DND-41 (cell line): ENCODE measurements at regions not wholly inside any gene's neighbourhood (a gene's known extent, or its start where the extent isn't known, plus 50 kb on each side); places are given as distances from the start of the nearest gene placed in this dataset.
"Not testable (repeated sequence)": the region's sequence is repeated elsewhere in the genome, so short reads cannot be mapped to it uniquely, and the experiment has no call there.

ENCODE experiments used
- ATAC-seq: fragments of 200-7000 bp; cut with Tn5 transposase; 3 replicates; pipeline ENCODE4 v1.9.1; 2021; ENCODE audit warnings: low read depth; ENCODE audit not compliant: insufficient read depth
- DNase-seq: peaks from one replicate; pipeline ENCODE4 v3.0.0-alpha.2; 2020
- H2AFZ ChIP-seq: 2 replicates; pipeline ENCODE4 v1.6.0; 2012; ENCODE audit warnings: low read depth, low read length
- H3K27ac ChIP-seq: 2 replicates; pipeline ENCODE4 v1.5.1; 2012; ENCODE audit warnings: low read length, inconsistent platforms
- H3K27me3 ChIP-seq: fragments of 200-600 bp; sonication (generic); 2 replicates; pipeline ENCODE4 v1.6.0; 2012; ENCODE audit warnings: low read length, mild to moderate bottlenecking, inconsistent platforms; ENCODE audit not compliant: insufficient read depth, poor library complexity
- H3K36me3 ChIP-seq: 2 replicates; pipeline ENCODE4 v1.5.1; 2012; ENCODE audit warnings: low read length, inconsistent platforms; ENCODE audit not compliant: insufficient read depth
- H3K4me1 ChIP-seq: 2 replicates; pipeline ENCODE4 v1.5.1; 2012; ENCODE audit warnings: mild to moderate bottlenecking, low read length; ENCODE audit not compliant: insufficient read depth
- H3K4me2 ChIP-seq: 2 replicates; pipeline ENCODE4 v1.6.0; 2012; ENCODE audit warnings: mild to moderate bottlenecking, moderate library complexity, low read length, inconsistent platforms; ENCODE audit not compliant: insufficient read depth
- H3K4me3 ChIP-seq, 2 experiments: fragments of 200-600 bp in 1 of 2; shearing (Covaris generic) in 1 of 2; 2 replicates each; pipeline ENCODE4 v1.5.1; 2012 to 2016; ENCODE audit warnings: inconsistent platforms in 2 of 2, low read length in 2 of 2, mild to moderate bottlenecking in 2 of 2, low read depth in 1 of 2, moderate library complexity in 1 of 2
- H3K79me2 ChIP-seq: 2 replicates; pipeline ENCODE4 v1.6.0; 2012; ENCODE audit warnings: low read length, inconsistent platforms; ENCODE audit not compliant: insufficient read depth
- H3K9ac ChIP-seq: 2 replicates; pipeline ENCODE4 v1.6.0; 2012; ENCODE audit warnings: low read depth, mild to moderate bottlenecking, inconsistent platforms, low read length, moderate library complexity
- H3K9me3 ChIP-seq: 2 replicates; pipeline ENCODE4 v1.5.1; 2012; ENCODE audit warnings: low read length, moderate library complexity, mild to moderate bottlenecking, inconsistent platforms; ENCODE audit not compliant: insufficient read depth, severe bottlenecking
- H4K20me1 ChIP-seq: 2 replicates; pipeline ENCODE4 v1.6.0; 2012; ENCODE audit warnings: low read length; ENCODE audit not compliant: insufficient read depth
- EZH2 ChIP-seq: IDR thresholded peaks from 3 replicates; pipeline ENCODE4 v1.6.1; 2012; ENCODE audit warnings: borderline replicate concordance, low read depth, mild to moderate bottlenecking, moderate library complexity, low read length, inconsistent platforms; ENCODE audit not compliant: severe bottlenecking
- TF ChIP-seq, protein P1 (sequence below): IDR thresholded peaks from 2 replicates; pipeline ENCODE4 v1.5.1; 2012; ENCODE audit warnings: borderline replicate concordance, low read length, moderate library complexity, mild to moderate bottlenecking; ENCODE audit not compliant: poor library complexity, severe bottlenecking; ENCODE audit errors: extremely low read depth

DNA sequence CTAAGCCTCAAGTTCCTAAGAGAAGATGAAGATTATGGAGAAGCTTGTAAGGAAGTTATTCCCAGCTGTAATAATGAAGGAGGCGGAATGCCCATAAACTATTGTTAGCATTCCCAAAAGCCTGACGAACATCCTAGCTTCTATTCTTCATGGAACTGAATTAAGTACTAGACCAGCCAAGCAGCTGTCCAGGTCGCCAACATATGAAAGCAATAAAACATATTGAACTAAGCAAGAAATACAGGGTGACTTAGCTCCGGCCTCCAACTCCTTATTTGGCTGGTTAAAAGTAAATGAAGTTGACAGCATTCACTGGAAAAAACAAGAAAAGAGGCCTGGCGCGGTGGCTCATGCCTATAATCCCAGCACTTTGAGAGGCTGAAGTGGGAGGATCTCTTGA lies 174.0 kb upstream of the TPM1 start:
- H3K9ac ChIP-seq = no peak overlapping the region
- no peak overlapping the region for H3K4me3 ChIP-seq
- H3K4me1 ChIP-seq = no peaks in the 10 kb centered on the region
- H3K27ac ChIP-seq = no peak overlapping the region
- no peak for DNase-seq
- no peaks in the 10 kb centered on the region for H3K9me3 ChIP-seq
- H3K4me2 ChIP-seq = no peak overlapping the region
- H2AFZ ChIP-seq = no peak overlapping the region
- H3K79me2 ChIP-seq = no peaks in the 10 kb centered on the region
- no peaks in the 10 kb centered on the region for H4K20me1 ChIP-seq
- no peak for ATAC-seq
- H3K36me3 ChIP-seq = no peaks in the 10 kb centered on the region
- H3K27me3 ChIP-seq = peaks cover 6% of the 10 kb centered on the region
- TF ChIP-seq, protein P1, sequence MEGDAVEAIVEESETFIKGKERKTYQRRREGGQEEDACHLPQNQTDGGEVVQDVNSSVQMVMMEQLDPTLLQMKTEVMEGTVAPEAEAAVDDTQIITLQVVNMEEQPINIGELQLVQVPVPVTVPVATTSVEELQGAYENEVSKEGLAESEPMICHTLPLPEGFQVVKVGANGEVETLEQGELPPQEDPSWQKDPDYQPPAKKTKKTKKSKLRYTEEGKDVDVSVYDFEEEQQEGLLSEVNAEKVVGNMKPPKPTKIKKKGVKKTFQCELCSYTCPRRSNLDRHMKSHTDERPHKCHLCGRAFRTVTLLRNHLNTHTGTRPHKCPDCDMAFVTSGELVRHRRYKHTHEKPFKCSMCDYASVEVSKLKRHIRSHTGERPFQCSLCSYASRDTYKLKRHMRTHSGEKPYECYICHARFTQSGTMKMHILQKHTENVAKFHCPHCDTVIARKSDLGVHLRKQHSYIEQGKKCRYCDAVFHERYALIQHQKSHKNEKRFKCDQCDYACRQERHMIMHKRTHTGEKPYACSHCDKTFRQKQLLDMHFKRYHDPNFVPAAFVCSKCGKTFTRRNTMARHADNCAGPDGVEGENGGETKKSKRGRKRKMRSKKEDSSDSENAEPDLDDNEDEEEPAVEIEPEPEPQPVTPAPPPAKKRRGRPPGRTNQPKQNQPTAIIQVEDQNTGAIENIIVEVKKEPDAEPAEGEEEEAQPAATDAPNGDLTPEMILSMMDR = no peak
- TF ChIP-seq EZH2 = no peak

DNA sequence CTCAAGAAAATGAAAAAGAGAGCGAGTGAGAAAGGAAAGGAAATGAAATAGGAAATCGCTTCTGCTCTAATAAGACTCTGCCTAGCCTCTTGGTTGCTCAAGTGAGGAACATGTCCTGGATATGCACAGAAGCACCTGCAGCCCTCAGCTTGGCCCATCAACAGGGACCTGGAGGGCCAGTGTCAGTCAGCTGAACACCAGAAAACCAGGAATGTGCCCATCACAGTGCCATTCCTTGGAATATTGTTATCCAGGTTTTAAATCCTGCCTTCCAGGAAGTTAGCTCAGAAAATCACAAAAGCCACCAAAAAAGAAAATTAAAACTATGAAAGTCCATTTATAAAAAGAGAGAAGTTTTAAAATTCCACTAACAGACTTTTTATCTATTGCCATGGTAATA lies 173.4 kb upstream of the TPM1 start:
- no peak overlapping the region for H3K27ac ChIP-seq
- H3K79me2 ChIP-seq = no peaks in the 10 kb centered on the region
- ATAC-seq = no peak
- no peaks in the 10 kb centered on the region for H3K36me3 ChIP-seq
- H3K9ac ChIP-seq = no peak overlapping the region
- no peaks in the 10 kb centered on the region for H3K4me1 ChIP-seq
- DNase-seq = no peak
- H3K4me3 ChIP-seq = no peak overlapping the region
- TF ChIP-seq, protein P1 = no peak
- no peak for TF ChIP-seq EZH2
- H3K4me2 ChIP-seq = no peak overlapping the region
- no peaks in the 10 kb centered on the region for H3K9me3 ChIP-seq
- H4K20me1 ChIP-seq = no peaks in the 10 kb centered on the region
- H3K27me3 ChIP-seq = peaks cover 6% of the 10 kb centered on the region
- H2AFZ ChIP-seq = no peak overlapping the region

DNA sequence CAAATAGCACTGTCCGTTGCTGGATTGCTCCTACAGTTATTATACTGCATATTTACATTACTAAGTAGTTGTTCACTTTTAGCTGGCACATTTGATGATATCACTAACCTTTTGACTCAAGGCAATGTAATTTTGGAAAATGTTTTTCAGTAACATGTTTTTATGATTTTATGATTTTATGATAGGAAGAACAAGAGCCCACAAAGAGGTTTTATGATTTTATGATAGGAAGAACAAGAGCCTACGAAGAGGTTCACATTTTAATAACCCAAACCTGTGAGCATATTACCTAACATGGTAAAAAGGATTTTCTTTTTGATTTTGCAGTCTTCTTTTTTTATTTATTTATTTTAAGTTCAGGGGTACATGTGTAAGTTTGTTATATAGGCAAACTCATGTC lies 172.3 kb upstream of the TPM1 start:
- no peaks in the 10 kb centered on the region for H3K79me2 ChIP-seq
- H3K9ac ChIP-seq = no peak overlapping the region
- no peaks in the 10 kb centered on the region for H3K9me3 ChIP-seq
- H3K4me3 ChIP-seq = no peak overlapping the region
- H3K27ac ChIP-seq = no peak overlapping the region
- H3K36me3 ChIP-seq = no peaks in the 10 kb centered on the region
- no peak overlapping the region for H3K4me2 ChIP-seq
- TF ChIP-seq, protein P1 = no peak
- no peak for TF ChIP-seq EZH2
- no peaks in the 10 kb centered on the region for H3K4me1 ChIP-seq
- H4K20me1 ChIP-seq = no peaks in the 10 kb centered on the region
- peaks cover 6% of the 10 kb centered on the region for H3K27me3 ChIP-seq
- DNase-seq (no peak), ATAC-seq (no peak)
- H2AFZ ChIP-seq = no peak overlapping the region

DNA sequence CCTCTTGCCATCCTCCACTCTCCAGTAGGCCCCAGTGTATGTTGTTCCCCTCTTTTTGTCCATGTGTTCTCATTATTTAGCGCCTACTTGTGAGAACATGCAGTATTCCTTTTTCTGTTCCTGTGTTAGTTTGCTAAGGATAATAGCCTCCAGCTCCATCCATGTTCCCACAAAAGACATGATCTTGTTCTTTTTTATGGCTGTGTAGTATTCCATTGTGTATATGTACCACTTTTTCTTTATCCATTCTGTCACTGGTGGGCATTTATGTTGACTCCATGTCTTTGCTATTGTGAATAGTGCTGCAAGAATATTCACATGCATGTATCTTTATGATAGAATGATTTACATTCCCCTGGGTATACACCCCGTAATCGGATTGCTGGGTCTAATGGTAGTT lies 171.8 kb upstream of the TPM1 start:
- ATAC-seq, H3K9me3 ChIP-seq, H2AFZ ChIP-seq, H3K27me3 ChIP-seq, H3K79me2 ChIP-seq, H3K4me3 ChIP-seq, H4K20me1 ChIP-seq, DNase-seq, H3K27ac ChIP-seq, H3K4me2 ChIP-seq, H3K36me3 ChIP-seq, H3K9ac ChIP-seq, H3K4me1 ChIP-seq: not testable (repeated sequence)
